Kidney (tissue), 13 donors: ENCODE measurements at regions not wholly inside any gene's neighbourhood (a gene's known extent, or its start where the extent isn't known, plus 50 kb on each side); places are given as distances from the start of the nearest gene placed in this dataset.

Source experiments
- DNase-seq, 5 donors: peaks; one replicate each; pipeline ENCODE4 v3.0.0-alpha.2; 2013 to 2020
- FAIRE-seq: peaks from 2 replicates; lab custom pipeline; 2012; peaks lifted over from hg19 to GRCh38; lab: Jason Lieb, UNC
- H3K27ac ChIP-seq, 2 donors: one replicate each; pipeline ENCODE4 v1.7.0; 2013; ENCODE audit warnings: low read depth in 2 of 2, low read length in 2 of 2, inconsistent platforms in 1 of 2
- H3K27me3 ChIP-seq: one replicate; pipeline ENCODE4 v1.7.1; 2013; ENCODE audit warnings: low read length, inconsistent platforms; ENCODE audit not compliant: control insufficient read depth, insufficient read depth
- H3K36me3 ChIP-seq, 3 donors: one replicate each; pipeline versions ENCODE4 v1.7.0 to v1.7.1; 2013; ENCODE audit warnings: low read length in 3 of 3, control low read depth in 1 of 3, inconsistent platforms in 1 of 3; ENCODE audit not compliant: insufficient read depth in 3 of 3, control insufficient read depth in 2 of 3
- H3K4me1 ChIP-seq, 3 donors: one replicate each; pipeline versions ENCODE4 v1.7.0 to v1.7.1; 2013; ENCODE audit warnings: low read length in 3 of 3, inconsistent platforms in 1 of 3, low read depth in 1 of 3; ENCODE audit not compliant: control insufficient read depth in 2 of 3, insufficient read depth in 2 of 3
- H3K4me3 ChIP-seq, 3 donors: one replicate each; pipeline versions ENCODE4 v1.7.0 to v1.8.1; 2013; ENCODE audit warnings: low read length in 3 of 3, control low read depth in 1 of 3, inconsistent platforms in 1 of 3
- H3K9ac ChIP-seq, 3 donors: one replicate each; pipeline versions ENCODE4 v1.7.0 to v1.7.1; 2013; ENCODE audit warnings: low read length in 3 of 3, control low read depth in 1 of 3, inconsistent platforms in 1 of 3
- H3K9me3 ChIP-seq, 3 donors: one replicate each; pipeline versions ENCODE4 v1.7.0 to v1.7.1; 2013; ENCODE audit warnings: low read length in 3 of 3, control low read depth in 1 of 3, inconsistent platforms in 1 of 3; ENCODE audit not compliant: control insufficient read depth in 2 of 3, insufficient read depth in 1 of 3
- intact Hi-C: fragments of 100-400 bp; cut with DNase I; formaldehyde crosslinking; loops from one replicate; pipeline ENCODE4 v1.11.1; 2022
- TF ChIP-seq, protein P1 (sequence below): IDR thresholded peaks from 3 replicates; pipeline ENCODE4 v1.5.1; 2012; ENCODE audit warnings: mild to moderate bottlenecking, moderate library complexity, borderline replicate concordance; ENCODE audit not compliant: insufficient read depth; ENCODE audit errors: extremely low read depth
- donor health status: control.
- donor health status: control.
- donor health status: control.
- donor health status: control.
- donor health status: control.
- donor health status: DM: yes; HTN: yes; CAD: no.
- donor health status: Normal renal cell carcinoma (clear cell type).

DNA sequence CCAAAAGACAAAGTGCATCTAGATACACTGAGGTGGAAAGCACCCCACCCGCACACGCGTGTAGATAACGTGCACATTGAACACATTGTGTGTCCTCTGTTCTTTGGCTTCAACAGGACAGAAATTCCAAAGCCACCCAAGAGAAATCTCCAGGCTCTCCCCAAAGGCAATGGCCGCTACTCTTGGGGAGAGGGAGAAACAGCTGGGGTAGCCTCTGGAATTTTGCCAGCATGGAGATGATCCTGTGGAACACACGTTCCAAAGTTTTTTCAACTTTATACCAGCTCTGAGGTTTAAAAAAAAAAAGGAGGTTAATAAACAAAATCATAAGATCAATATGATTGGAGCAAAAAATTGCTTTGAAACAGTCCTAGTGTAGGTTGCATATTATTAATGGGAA, 63.0 kb upstream of the CD82 start:
- Histone ChIP-seq H3K9ac (no peak overlapping the region), H3K4me3 (no peak overlapping the region), H3K36me3 (no peaks in the 10 kb centered on the region), H3K4me1 (no peaks in the 10 kb centered on the region), H3K27ac (no peak overlapping the region), H3K27me3 (no peaks in the 10 kb centered on the region), H3K9me3 (peaks cover 0 to under 1% (median 0%) of the 10 kb centered on the region in 3 donors)
- DNase-seq (no peak), FAIRE-seq (no peak)
- intact Hi-C loops = no loop called here
- TF ChIP-seq, protein P1, sequence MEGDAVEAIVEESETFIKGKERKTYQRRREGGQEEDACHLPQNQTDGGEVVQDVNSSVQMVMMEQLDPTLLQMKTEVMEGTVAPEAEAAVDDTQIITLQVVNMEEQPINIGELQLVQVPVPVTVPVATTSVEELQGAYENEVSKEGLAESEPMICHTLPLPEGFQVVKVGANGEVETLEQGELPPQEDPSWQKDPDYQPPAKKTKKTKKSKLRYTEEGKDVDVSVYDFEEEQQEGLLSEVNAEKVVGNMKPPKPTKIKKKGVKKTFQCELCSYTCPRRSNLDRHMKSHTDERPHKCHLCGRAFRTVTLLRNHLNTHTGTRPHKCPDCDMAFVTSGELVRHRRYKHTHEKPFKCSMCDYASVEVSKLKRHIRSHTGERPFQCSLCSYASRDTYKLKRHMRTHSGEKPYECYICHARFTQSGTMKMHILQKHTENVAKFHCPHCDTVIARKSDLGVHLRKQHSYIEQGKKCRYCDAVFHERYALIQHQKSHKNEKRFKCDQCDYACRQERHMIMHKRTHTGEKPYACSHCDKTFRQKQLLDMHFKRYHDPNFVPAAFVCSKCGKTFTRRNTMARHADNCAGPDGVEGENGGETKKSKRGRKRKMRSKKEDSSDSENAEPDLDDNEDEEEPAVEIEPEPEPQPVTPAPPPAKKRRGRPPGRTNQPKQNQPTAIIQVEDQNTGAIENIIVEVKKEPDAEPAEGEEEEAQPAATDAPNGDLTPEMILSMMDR = no peak

DNA sequence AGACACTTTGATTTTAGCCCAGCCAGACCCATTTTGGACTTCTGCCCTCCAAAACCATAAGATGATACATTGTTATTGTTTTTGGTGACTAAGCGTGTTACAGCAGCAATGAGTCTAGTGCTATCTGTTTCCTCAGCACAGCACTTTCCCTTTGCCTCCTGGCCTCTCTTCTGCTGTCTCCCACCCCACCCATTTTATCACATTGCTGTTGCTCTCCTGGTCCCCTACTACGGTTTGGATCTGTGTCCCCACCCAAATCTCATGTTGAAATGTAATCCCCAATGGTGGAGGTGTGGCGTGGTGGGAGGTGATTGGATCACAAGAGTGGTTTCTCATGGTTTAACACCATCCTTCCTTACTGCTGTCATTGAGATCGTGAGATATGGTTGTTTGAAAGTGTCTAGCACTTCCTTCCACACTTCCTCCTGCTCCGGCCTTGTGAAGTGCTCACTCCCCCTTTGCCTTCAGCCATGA, 59.8 kb upstream of the CD82 start:
- intact Hi-C loops = no loop called here
- H3K27ac ChIP-seq = no peak overlapping the region
- no peak overlapping the region for H3K4me3 ChIP-seq
- no peaks in the 10 kb centered on the region for H3K36me3 ChIP-seq
- no peak overlapping the region for H3K9ac ChIP-seq
- no peaks in the 10 kb centered on the region for H3K4me1 ChIP-seq
- TF ChIP-seq, protein P1 = no peak
- peaks cover 0 to 2% (median 0%) of the 10 kb centered on the region in 3 donors for H3K9me3 ChIP-seq
- H3K27me3 ChIP-seq = no peaks in the 10 kb centered on the region
- no peak for DNase-seq
- no peak for FAIRE-seq

DNA sequence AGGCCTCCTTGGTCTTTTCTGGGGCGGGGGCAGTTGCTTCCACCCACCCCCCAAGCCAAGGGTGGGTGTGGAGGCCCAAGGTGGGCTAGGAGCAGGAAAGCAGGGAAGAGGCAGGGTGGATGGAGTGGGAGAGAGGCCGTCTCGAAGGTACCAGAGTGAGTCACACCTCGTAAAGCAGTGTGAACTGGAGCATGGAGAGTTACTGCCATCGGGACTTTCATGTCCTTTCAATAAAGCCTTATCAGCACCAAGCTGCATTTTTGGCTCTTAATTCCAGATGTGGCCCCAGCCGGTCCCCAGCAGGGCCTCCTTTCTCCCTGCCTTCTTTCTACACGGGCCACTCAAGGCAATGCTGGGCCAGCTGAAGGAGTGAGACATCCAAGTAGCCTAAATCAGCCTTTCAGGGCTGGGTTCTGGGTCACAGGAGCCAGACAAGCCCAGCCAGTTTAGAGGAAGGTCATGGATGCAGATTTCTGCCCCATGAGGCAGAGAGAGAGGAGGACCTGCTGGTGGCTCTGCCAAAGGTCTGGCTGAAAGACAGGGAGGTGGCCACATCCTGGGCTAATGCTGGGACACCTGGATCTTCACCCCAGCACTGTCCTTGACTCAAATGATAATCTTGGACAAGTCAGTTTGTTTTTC, 59.0 kb upstream of the CD82 start:
- H3K4me3 ChIP-seq = no peak overlapping the region
- intact Hi-C loops = no loop called here
- no peaks in the 10 kb centered on the region for H3K4me1 ChIP-seq
- DNase-seq (peak in 3 of 5 donors; percentile 39 to 77 (median 70)), FAIRE-seq (no peak)
- TF ChIP-seq, protein P1 = no peak
- peaks cover 0 to 2% (median 0%) of the 10 kb centered on the region in 3 donors for H3K9me3 ChIP-seq
- H3K27me3 ChIP-seq = no peaks in the 10 kb centered on the region
- H3K9ac ChIP-seq = no peak overlapping the region
- H3K27ac ChIP-seq = no peak overlapping the region
- H3K36me3 ChIP-seq = no peaks in the 10 kb centered on the region

DNA sequence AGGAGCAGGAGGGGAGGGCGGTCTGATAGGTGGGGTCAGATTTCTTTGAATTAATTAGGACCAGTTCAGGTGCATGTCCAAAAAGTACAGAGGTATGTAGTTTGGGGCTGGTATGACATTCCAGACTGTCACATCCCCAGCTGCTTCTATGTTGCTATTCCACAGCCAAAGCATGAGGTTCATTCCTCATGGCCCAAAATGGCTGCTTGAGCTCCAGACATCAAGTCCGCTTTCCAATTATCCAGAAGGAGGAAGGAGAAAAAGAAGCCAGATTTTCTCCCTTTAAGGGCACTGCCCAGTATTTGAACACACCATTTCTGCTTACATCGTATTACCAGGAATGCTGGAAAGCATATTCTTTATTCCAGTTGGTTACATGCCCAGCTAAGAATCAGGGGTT, 58.0 kb upstream of the CD82 start:
- intact Hi-C loops = no loop called here
- Histone ChIP-seq H3K27ac (no peak overlapping the region), H3K9me3 (peaks cover 0 to 2% (median 0%) of the 10 kb centered on the region in 3 donors), H3K4me3 (no peak overlapping the region), H3K9ac (no peak overlapping the region), H3K36me3 (no peaks in the 10 kb centered on the region), H3K27me3 (no peaks in the 10 kb centered on the region), H3K4me1 (no peaks in the 10 kb centered on the region)
- FAIRE-seq (no peak), DNase-seq (no peak)
- TF ChIP-seq, protein P1 = no peak
